ENCODE measurements at regions not wholly inside any gene's neighbourhood (a gene's known extent, or its start where the extent isn't known, plus 50 kb on each side); places are given as distances from the start of the nearest gene placed in this dataset.
A peak's percentile ranks its signal among the peaks of the same experiment; 100 is the strongest.

- H3K9me3 ChIP-seq, result no peaks in the 10 kb centered on the region
- no peak overlapping the region for H3K4me3 ChIP-seq
- no peak for DNase-seq
- H3K4me1 ChIP-seq, result no peaks in the 10 kb centered on the region
- no peaks in the 10 kb centered on the region for H3K27me3 ChIP-seq
- H3K27ac ChIP-seq, result no peak overlapping the region
- ATAC-seq, result no peak
- H3K36me3 ChIP-seq, result no peaks in the 10 kb centered on the region
- intact Hi-C loops (cut with DNase I), result no loop called here
- TF ChIP-seq CTCF (IDR thresholded peaks at IDR 0.05), result no peak
Measured at GRCh38 chr1:202067188-202067974, 55.3 kb upstream of the GPR37L1 start.

GRCh38 chr1:202068596-202068995 lies 54.1 kb upstream of the GPR37L1 start:
- TF ChIP-seq CTCF (IDR thresholded peaks at IDR 0.05), result no peak
- H3K27ac ChIP-seq, result no peak overlapping the region
- no peak overlapping the region for H3K4me3 ChIP-seq
- H3K36me3 ChIP-seq, result no peaks in the 10 kb centered on the region
- H3K9me3 ChIP-seq, result no peaks in the 10 kb centered on the region
- H3K27me3 ChIP-seq, result no peaks in the 10 kb centered on the region
- ATAC-seq, result no peak
- H3K4me1 ChIP-seq, result no peaks in the 10 kb centered on the region
- intact Hi-C loops (cut with DNase I), result no loop called here
- no peak for DNase-seq

GRCh38 chr1:202069662-202070061 lies 53.1 kb upstream of the GPR37L1 start:
- H3K36me3 ChIP-seq, result no peaks in the 10 kb centered on the region
- TF ChIP-seq CTCF (IDR thresholded peaks at IDR 0.05), result no peak
- no peak overlapping the region for H3K4me3 ChIP-seq
- H3K27ac ChIP-seq, result no peak overlapping the region
- intact Hi-C loops (cut with DNase I), result no loop called here
- H3K9me3 ChIP-seq, result no peaks in the 10 kb centered on the region
- ATAC-seq, result no peak
- no peaks in the 10 kb centered on the region for H3K4me1 ChIP-seq
- DNase-seq, result no peak
- no peaks in the 10 kb centered on the region for H3K27me3 ChIP-seq

GRCh38 chr1:202072211-202072765 lies 50.4 kb upstream of the GPR37L1 start:
- no peaks in the 10 kb centered on the region for H3K27me3 ChIP-seq
- H3K4me3 ChIP-seq, result no peak overlapping the region
- H3K4me1 ChIP-seq, result no peaks in the 10 kb centered on the region
- intact Hi-C loops (cut with DNase I), result no loop called here
- H3K27ac ChIP-seq, result no peak overlapping the region
- no peaks in the 10 kb centered on the region for H3K9me3 ChIP-seq
- H3K36me3 ChIP-seq, result no peaks in the 10 kb centered on the region
- DNase-seq, result no peak
- peak; percentile 50 for ATAC-seq
- TF ChIP-seq CTCF (IDR thresholded peaks at IDR 0.05), result no peak
